GM12873 (cell line): ENCODE measurements at regions not wholly inside any gene's neighbourhood (a gene's known extent, or its start where the extent isn't known, plus 50 kb on each side); places are given as distances from the start of the nearest gene placed in this dataset.

Experiments used
- CTCF ChIP-seq: IDR thresholded peaks from 2 replicates; pipeline ENCODE4 v1.5.1; 2012; ENCODE audit warnings: low read depth, mild to moderate bottlenecking, moderate library complexity, low read length, control low read depth; ENCODE audit not compliant: insufficient read depth; ENCODE audit errors: missing control alignments

GRCh38 chr12:125424909-125425308 is 359.7 kb downstream of the AACS start:
- no peak for TF ChIP-seq CTCF

DNA sequence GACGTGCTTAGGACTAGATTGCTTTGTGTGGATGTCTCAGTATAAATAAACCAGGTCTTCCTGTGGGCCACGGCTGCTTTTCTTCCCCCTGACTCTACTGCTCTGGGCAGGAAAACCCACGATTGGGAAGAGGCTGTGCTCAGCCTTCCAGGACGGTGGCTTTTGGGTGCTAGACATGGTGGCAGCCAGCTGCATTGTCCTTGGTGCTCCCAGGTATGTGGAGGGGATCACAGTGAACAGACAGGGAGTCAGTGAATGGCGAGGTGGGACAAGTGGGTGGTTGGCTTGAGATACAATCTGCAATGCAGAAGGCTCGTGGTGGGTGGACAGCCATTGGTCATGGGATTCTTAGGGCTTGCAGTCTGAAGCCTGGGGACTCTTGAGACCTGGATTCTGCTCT is 366.3 kb downstream of the AACS start:
- TF ChIP-seq CTCF = no peak

DNA sequence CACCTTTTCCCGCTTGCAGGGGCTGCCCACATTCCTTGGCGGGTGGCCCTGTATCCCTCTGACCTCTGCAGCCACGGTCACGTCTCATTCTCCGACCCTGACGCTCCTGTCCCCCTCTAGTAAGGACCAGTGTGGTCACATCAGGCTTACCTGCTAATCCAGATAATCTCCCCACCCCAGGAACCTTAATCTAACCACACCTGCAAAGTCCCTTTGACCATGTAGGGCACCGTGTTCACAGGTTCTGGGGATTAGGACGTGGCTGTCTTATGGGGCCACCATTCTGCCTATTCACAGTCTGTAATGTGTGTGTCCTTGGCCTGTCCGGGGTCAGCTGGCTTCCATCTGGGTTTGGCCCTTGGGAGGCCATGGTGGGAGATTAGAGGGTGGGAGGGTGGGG is 368.9 kb downstream of the AACS start:
- TF ChIP-seq CTCF = no peak

DNA sequence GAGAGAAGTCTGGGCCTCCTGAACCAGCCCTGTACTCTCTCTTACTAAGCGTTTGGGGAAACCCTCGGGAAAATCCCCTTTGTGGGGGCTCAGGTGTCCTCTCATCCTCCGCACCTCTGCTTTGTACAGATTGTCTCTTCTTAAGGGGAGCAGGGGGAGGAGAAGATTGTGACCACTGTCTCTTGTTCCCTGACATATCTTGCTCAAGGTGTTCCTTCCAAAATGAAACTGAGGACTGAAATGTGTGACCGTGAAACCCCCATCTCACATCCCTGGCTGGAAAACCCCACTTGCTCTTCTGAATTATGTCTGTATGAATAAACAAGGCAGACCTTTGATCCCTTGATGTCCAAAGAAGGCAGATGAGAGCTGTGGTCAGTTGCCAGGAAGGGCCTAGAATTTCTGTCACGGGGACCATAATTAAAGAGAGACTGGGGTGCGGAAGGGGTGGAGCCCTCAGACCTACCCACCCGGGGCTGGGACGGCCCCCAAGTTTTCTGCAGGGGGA is 369.8 kb downstream of the AACS start:
- TF ChIP-seq CTCF = no peak

DNA sequence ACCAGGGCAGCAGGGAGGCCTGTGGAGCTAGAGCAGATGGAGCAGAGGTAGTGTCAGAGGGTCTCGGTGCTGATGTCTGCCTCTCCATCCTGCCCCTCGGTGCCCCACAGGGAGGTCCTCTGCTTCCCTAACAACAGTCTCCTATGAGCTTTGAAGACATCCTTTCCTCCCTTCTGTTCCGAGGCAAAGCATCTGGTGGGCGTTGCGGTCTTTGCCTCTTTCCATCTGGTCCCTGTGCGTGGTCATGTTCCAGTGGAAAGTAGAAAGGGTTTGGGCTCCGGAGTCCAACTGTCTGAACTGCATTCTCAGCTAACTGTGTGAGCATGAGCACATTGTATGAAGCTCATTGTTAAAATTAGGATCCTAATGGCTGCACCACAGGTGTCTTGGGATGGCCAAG is 370.6 kb downstream of the AACS start:
- no peak for TF ChIP-seq CTCF

- no peak for TF ChIP-seq CTCF
Measured at GRCh38 chr12:125436686-125437085, 371.5 kb downstream of the AACS start.

DNA sequence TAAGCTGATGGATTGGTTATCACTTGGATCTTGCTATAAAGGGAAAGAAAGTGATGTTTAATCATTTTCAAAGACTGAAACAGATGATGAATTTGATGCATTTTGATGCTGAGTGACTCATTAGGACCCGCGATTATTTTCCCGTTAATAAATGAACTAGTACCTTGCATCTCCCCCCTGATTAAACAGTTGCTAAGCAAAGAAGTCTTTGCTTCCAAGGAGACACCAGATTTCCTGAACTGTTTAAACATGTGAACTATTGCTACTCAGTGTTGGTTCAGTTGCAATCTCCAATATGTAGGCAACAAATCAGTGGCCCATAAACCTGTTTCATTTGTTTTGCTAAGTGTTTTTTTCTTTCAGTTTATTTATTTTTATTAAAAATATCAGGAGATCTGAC is 375.2 kb downstream of the AACS start:
- TF ChIP-seq CTCF = no peak
